Suprapubic skin (tissue), 4 donors: ENCODE measurements at regions not wholly inside any gene's neighbourhood (a gene's known extent, or its start where the extent isn't known, plus 50 kb on each side); places are given as distances from the start of the nearest gene placed in this dataset.

Experiments
- EP300 ChIP-seq: sonication (generic); formaldehyde crosslinking; IDR thresholded peaks from one replicate; pipeline ENCODE4 v1.6.1; 2017; ENCODE audit warnings: antibody characterized with exemption
- POLR2A ChIP-seq, 2 donors: fragments of 450-650 bp; IDR thresholded peaks; one replicate each; pipeline ENCODE4 v1.6.1; 2017; ENCODE audit warnings: antibody characterized with exemption in 2 of 2, mild to moderate bottlenecking in 2 of 2, moderate library complexity in 2 of 2
- POLR2AphosphoS5 ChIP-seq, 3 donors: sonication (generic); formaldehyde crosslinking; IDR thresholded peaks; one replicate each; pipeline ENCODE4 v1.6.1; 2017; ENCODE audit warnings: antibody characterized with exemption in 3 of 3
- TF ChIP-seq, protein P1 (sequence below), 2 donors: fragments of 200-600 bp in 1 of 2; fragments of 450-650 bp in 1 of 2; sonication (generic) in 1 of 2; IDR thresholded peaks; one replicate each; pipeline ENCODE4 v1.5.1; 2016 to 2019; ENCODE audit warnings: antibody characterized with exemption in 2 of 2, mild to moderate bottlenecking in 1 of 2, moderate library complexity in 1 of 2

DNA sequence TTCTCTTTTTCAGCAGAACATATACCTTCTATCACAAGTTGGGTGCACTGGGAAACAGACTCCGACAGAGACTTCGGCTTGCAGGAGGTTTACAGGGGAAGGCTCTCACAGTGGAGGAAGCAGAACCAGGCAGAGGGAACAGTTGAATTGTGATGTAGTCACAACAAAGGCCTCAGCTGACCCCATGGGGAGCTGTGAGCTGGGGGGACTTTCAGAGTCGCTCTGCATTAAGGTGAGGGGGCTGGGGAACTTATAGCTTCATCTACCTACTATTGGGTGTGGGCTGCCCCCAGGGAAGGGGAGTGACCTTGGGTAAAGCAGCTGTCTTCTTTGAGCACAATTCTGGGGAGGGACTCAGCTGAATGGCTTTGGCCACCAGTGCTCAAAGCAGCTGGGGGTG, 94.9 kb upstream of the POU3F1 start:
- TF ChIP-seq, protein P1, sequence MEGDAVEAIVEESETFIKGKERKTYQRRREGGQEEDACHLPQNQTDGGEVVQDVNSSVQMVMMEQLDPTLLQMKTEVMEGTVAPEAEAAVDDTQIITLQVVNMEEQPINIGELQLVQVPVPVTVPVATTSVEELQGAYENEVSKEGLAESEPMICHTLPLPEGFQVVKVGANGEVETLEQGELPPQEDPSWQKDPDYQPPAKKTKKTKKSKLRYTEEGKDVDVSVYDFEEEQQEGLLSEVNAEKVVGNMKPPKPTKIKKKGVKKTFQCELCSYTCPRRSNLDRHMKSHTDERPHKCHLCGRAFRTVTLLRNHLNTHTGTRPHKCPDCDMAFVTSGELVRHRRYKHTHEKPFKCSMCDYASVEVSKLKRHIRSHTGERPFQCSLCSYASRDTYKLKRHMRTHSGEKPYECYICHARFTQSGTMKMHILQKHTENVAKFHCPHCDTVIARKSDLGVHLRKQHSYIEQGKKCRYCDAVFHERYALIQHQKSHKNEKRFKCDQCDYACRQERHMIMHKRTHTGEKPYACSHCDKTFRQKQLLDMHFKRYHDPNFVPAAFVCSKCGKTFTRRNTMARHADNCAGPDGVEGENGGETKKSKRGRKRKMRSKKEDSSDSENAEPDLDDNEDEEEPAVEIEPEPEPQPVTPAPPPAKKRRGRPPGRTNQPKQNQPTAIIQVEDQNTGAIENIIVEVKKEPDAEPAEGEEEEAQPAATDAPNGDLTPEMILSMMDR (IDR thresholded peaks at IDR 0.05), result no peak
- TF ChIP-seq POLR2A (IDR thresholded peaks at IDR 0.05) (no peak), POLR2AphosphoS5 (IDR thresholded peaks at IDR 0.05) (no peak), EP300 (no peak)
